Keratinocyte (primary cell): ENCODE measurements at regions not wholly inside any gene's neighbourhood (a gene's known extent, or its start where the extent isn't known, plus 50 kb on each side); places are given as distances from the start of the nearest gene placed in this dataset.

ENCODE experiments used
- DNase-seq: peaks from one replicate; pipeline ENCODE4 v3.0.0-alpha.2; 2011; ENCODE audit warnings: low read depth, missing footprints, low spot score
- FAIRE-seq: peaks from 2 replicates; lab custom pipeline; 2011; peaks lifted over from hg19 to GRCh38; lab: Jason Lieb, UNC
- H2AFZ ChIP-seq: 2 replicates; pipeline ENCODE4 v1.6.0; 2012; ENCODE audit warnings: low read length, control low read depth, inconsistent platforms; ENCODE audit not compliant: control insufficient read depth
- H3K27ac ChIP-seq: 2 replicates; pipeline ENCODE4 v1.5.1; 2011; ENCODE audit warnings: low read length; ENCODE audit not compliant: control insufficient read depth, insufficient read depth
- H3K27me3 ChIP-seq: 3 replicates; pipeline ENCODE4 v1.6.0; 2011; ENCODE audit warnings: low read length; ENCODE audit not compliant: control insufficient read depth, insufficient read depth; ENCODE audit errors: extremely low read depth
- H3K36me3 ChIP-seq, 2 experiments: 2 replicates in 1 of 2; 3 replicates in 1 of 2; pipeline ENCODE4 v1.5.1; 2011; ENCODE audit warnings: low read length in 2 of 2, mild to moderate bottlenecking in 1 of 2; ENCODE audit not compliant: control insufficient read depth in 2 of 2, insufficient read depth in 2 of 2; ENCODE audit errors: extremely low read depth in 1 of 2
- H3K4me1 ChIP-seq: 3 replicates; pipeline ENCODE4 v1.5.1; 2011; ENCODE audit warnings: low read length; ENCODE audit not compliant: control insufficient read depth, insufficient read depth; ENCODE audit errors: extremely low read depth
- H3K4me2 ChIP-seq: 3 replicates; pipeline ENCODE4 v1.6.0; 2011; ENCODE audit warnings: low read depth, low read length; ENCODE audit not compliant: control insufficient read depth, insufficient read depth; ENCODE audit errors: extremely low read depth
- H3K4me3 ChIP-seq, 3 experiments: fragments of 200-600 bp in 1 of 3; sonication (generic) in 1 of 3; 2 replicates in 2 of 3; 3 replicates in 1 of 3; pipeline ENCODE4 v1.5.1; 2011 to 2016; ENCODE audit warnings: low read length in 3 of 3, mild to moderate bottlenecking in 3 of 3, control low read depth in 2 of 3, inconsistent platforms in 1 of 3, low read depth in 1 of 3, mixed read lengths in 1 of 3, mixed run types in 1 of 3, moderate library complexity in 1 of 3; ENCODE audit not compliant: control insufficient read depth in 2 of 3, insufficient read depth in 2 of 3; ENCODE audit errors: extremely low read depth in 1 of 3
- H3K79me2 ChIP-seq: 2 replicates; pipeline ENCODE4 v1.6.0; 2012; ENCODE audit warnings: low read length; ENCODE audit not compliant: control insufficient read depth, insufficient read depth
- H3K9ac ChIP-seq: 3 replicates; pipeline ENCODE4 v1.6.0; 2011; ENCODE audit warnings: low read length; ENCODE audit not compliant: control insufficient read depth, insufficient read depth; ENCODE audit errors: extremely low read depth
- H3K9me1 ChIP-seq: 3 replicates; pipeline ENCODE4 v1.6.0; 2011; ENCODE audit warnings: low read length; ENCODE audit not compliant: control insufficient read depth, insufficient read depth; ENCODE audit errors: extremely low read depth
- H3K9me3 ChIP-seq: 2 replicates; pipeline ENCODE4 v1.5.1; 2012; ENCODE audit warnings: low read depth, low read length; ENCODE audit not compliant: control insufficient read depth
- H4K20me1 ChIP-seq: 3 replicates; pipeline ENCODE4 v1.6.0; 2011; ENCODE audit warnings: low read length; ENCODE audit not compliant: control insufficient read depth, insufficient read depth; ENCODE audit errors: extremely low read depth
- EZH2 ChIP-seq: IDR thresholded peaks from one replicate; pipeline ENCODE4 v1.6.1; 2012; ENCODE audit warnings: inconsistent platforms, mild to moderate bottlenecking, low read length, moderate library complexity
- dilution Hi-C: fragments of 300-500 bp; cut with MboI; formaldehyde crosslinking; loops from one replicate; pipeline ENCODE4 v1.7.0; 2020; ENCODE audit warnings: low sequenced_read_pairs; ENCODE audit not compliant: extremely low pct_ligation_motif_present
- TF ChIP-seq, protein P1 (sequence below), 3 experiments: IDR thresholded peaks in 1 of 3; conservative IDR thresholded peaks in 1 of 3; optimal IDR thresholded peaks in 1 of 3; 2 replicates in 2 of 3; 3 replicates in 1 of 3; pipeline versions ENCODE3 to v1.5.1; 2011; ENCODE audit warnings: low read length in 3 of 3, mild to moderate bottlenecking in 3 of 3, moderate library complexity in 2 of 3, control low read depth in 1 of 3, inconsistent platforms in 1 of 3; ENCODE audit not compliant: insufficient read depth in 2 of 3; ENCODE audit errors: extremely low read depth in 1 of 3

GRCh38 chr13:34035676-34036325, 217.9 kb downstream of the RFC3 start:
- Histone ChIP-seq H3K9ac (peak overlapping the region; percentile 0), H3K9me1 (no peaks in the 10 kb centered on the region), H3K9me3 (no peaks in the 10 kb centered on the region), H3K27me3 (no peaks in the 10 kb centered on the region), H2AFZ (no peak overlapping the region), H4K20me1 (no peaks in the 10 kb centered on the region), H3K4me1 (peaks cover 32% of the 10 kb centered on the region), H3K4me2 (peak overlapping the region; percentile 28), H3K4me3 (no peak overlapping the region), H3K36me3 (no peaks in the 10 kb centered on the region), H3K79me2 (no peaks in the 10 kb centered on the region), H3K27ac (peak overlapping the region; percentile 70)
- no peak for DNase-seq
- TF ChIP-seq, protein P1, sequence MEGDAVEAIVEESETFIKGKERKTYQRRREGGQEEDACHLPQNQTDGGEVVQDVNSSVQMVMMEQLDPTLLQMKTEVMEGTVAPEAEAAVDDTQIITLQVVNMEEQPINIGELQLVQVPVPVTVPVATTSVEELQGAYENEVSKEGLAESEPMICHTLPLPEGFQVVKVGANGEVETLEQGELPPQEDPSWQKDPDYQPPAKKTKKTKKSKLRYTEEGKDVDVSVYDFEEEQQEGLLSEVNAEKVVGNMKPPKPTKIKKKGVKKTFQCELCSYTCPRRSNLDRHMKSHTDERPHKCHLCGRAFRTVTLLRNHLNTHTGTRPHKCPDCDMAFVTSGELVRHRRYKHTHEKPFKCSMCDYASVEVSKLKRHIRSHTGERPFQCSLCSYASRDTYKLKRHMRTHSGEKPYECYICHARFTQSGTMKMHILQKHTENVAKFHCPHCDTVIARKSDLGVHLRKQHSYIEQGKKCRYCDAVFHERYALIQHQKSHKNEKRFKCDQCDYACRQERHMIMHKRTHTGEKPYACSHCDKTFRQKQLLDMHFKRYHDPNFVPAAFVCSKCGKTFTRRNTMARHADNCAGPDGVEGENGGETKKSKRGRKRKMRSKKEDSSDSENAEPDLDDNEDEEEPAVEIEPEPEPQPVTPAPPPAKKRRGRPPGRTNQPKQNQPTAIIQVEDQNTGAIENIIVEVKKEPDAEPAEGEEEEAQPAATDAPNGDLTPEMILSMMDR (optimal IDR thresholded peaks at IDR 0.05 in 1 of 3, IDR thresholded peaks at IDR 0.05 in 1 of 3, conservative IDR thresholded peaks at IDR 0.05 in 1 of 3; ENCODE audit: extremely low read depth in 1 of 3, insufficient read depth in 2 of 3, low read length in 3 of 3): no peak
- dilution Hi-C loops: no loop called here
- peak; percentile 86 for FAIRE-seq

DNA sequence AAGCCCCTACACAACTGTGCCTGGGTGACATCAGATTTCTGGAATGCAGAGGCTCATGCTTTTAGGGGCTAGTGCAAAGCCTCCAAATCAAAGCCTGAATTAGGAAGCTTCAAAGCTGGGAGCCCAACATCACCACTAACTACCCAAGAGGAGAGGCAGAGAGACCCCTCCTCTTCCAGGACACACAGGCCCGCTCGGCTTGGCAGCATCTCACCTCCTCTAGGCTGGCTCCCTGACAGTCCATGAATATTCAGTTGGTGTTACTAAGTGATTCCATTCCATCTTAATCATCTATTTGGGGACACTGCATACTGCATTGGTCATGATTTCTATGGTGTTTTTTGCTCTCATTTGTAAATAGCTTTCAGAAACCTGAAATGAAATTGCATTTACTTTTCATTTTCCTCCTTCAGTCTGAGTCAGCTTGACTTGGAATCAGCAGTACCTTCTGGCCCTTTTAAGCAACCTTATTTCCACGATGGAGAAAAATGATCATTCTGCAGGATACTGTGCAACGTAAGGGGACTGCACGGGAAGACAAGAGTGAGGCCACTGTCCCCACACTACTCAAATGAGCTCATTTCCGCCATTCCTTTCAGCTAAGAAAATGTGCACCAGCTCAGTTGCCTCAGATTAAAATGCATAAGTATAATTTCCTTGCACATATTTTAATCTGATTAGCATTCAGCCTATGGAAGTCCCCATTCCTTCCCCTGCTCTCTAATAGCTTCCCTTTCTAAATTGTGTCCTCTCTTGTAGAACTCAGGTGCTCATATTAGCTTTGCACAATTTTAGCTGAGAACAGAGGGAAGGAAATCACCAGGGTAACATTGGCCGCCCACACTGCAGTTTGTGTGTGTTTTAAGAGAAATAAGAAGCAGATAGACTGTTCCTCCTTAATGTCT, 219.9 kb downstream of the RFC3 start:
- no peaks in the 10 kb centered on the region for H4K20me1 ChIP-seq
- no peak for DNase-seq
- H3K4me2 ChIP-seq: no peak overlapping the region
- no peaks in the 10 kb centered on the region for H3K79me2 ChIP-seq
- H3K9me3 ChIP-seq: no peaks in the 10 kb centered on the region
- no peaks in the 10 kb centered on the region for H3K36me3 ChIP-seq
- no peak overlapping the region for H2AFZ ChIP-seq
- dilution Hi-C loops: no loop called here
- TF ChIP-seq, protein P1 (optimal IDR thresholded peaks at IDR 0.05 in 1 of 3, IDR thresholded peaks at IDR 0.05 in 1 of 3, conservative IDR thresholded peaks at IDR 0.05 in 1 of 3; ENCODE audit: extremely low read depth in 1 of 3, insufficient read depth in 2 of 3, low read length in 3 of 3): no peak
- TF ChIP-seq EZH2: no peak
- H3K4me1 ChIP-seq: peaks cover 28% of the 10 kb centered on the region
- FAIRE-seq: no peak
- no peaks in the 10 kb centered on the region for H3K9me1 ChIP-seq
- H3K27me3 ChIP-seq: no peaks in the 10 kb centered on the region
- no peak overlapping the region for H3K9ac ChIP-seq
- no peak overlapping the region for H3K27ac ChIP-seq
- H3K4me3 ChIP-seq: no peak overlapping the region
